HG02678 (cell line): ENCODE measurements at regions not wholly inside any gene's neighbourhood (a gene's known extent, or its start where the extent isn't known, plus 50 kb on each side); places are given as distances from the start of the nearest gene placed in this dataset.

Experiments
- ATAC-seq: cut with Tn5 transposase; IDR thresholded peaks from one replicate; pipeline ENCODE4 v1.9.1; 2021; ENCODE audit warnings: mild to moderate bottlenecking, moderate library complexity; ENCODE audit not compliant: unreplicated experiment

DNA sequence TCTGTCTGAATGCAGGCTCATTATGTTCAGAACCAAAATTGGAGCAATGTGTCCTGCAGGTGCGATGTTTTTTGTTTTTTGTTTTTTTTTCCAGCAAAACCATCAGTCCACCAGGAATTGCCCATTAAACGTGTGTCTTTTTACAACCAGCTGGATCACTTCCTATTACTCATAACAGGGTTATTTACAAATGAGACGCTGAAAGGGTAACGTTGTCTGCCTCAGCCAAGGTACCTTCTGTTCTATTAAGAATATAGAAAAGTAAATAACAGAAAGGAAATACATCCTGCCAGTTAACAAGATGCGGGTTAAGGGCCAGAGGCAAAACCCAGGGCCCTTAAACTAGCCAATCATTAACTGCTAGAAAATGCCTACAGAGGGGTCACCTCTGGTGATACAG is 590.4 kb downstream of the TBC1D4 start:
- no peak for ATAC-seq

DNA sequence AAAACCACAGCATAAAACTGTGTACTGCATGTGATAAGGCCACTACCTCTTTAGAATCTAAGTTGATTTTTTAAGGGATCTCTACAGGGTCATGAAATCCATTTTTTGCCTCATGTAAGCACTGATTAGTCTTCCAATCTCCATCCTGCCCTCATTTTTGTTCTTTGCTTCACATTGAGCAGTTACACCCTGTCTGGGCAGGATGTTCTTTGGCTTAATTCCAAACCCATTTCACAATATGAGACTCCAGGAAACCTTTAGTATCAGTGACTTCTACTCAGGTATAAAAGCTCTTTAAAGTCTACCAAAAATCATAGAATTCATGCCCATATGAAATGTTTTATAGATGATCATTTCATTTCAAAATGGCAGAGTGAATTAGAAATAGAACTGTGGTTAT is 592.6 kb downstream of the TBC1D4 start:
- ATAC-seq = no peak

DNA sequence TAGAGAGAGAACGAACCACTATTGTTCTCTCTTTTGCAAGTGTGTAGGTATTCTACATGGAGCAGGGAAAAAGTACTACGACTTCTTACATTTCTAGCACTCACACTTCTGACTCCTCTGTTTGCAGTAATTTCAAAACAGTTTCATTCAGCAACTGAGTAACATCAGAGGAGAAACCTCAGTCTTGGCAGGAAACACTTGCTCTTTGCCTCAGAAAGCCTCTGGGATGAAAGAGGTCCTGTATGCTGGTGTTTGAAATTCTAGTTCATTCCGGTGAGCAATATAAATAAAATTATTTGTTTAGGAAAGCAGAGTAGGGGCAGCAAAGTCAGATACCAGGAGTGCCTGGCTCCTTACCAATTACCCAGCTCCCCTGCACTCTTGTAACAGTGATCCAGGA is 595.5 kb downstream of the TBC1D4 start:
- no peak for ATAC-seq

DNA sequence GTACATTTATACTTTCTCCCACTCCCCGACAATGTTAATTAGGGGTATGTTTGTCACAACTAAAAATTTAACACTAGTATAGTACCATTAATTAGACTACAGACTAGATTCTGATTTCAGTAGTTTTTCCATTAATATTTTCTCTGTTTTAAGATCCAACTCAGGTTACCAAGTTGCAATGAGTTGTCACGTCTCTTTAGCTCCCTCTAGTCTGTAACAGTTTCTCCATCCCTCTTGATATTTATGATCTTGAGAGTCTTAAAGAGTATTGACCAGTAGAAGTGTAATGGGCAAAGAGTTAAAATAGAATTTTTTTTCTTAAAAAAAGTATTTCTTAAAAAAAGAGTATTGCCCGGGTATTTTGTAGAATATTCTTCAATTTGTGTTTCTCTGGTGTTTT is 598.1 kb downstream of the TBC1D4 start:
- no peak for ATAC-seq

DNA sequence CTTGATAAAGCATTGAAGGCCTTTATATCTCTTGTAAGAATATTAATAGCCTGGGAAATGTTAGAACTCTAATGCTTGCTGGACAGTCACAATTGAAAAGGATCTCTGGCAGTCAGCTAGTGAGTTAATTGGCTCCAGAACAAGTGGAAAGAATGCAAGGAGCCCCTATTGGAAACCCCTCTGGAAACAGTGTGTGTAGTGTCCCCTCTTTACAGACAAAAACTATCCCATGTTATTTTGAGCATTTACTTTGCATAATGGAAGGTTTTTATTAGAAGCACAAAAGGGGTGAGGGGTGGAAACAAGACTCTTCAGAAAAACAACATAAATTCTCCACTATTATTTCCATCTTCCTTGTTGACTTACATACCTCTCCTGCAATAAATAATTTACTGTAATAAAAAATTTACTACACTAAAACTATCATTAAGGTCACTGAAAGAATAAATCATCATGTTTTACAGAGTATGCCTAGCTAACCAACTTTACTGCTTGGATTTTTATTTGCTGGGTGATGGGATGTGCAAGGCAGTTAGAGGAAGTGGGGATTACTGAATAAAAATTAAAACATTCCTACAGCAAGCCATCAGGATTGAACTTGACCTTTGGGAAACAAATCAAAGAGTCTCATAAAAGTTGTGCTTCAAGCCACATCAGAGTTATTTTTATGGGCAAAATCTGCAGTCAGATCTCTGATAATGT is 610.4 kb downstream of the TBC1D4 start:
- no peak for ATAC-seq

DNA sequence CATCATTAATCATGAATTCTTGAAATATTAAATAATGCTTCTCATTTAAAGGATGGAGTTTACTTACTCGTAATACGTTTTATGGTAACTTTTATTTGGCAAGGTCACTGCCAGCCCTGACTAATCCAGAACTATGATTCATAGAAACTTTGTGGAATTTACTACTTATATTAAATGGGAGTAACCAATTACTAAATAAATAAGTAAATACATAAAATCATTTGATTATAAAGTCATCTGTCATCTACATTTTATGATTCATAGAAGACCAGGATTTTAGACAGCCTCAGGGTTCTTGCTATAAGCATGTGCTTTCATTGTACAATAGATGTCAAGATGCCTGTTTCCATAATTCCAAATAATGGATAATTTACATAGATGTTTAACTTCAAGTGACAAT is 611.1 kb downstream of the TBC1D4 start:
- no peak for ATAC-seq

DNA sequence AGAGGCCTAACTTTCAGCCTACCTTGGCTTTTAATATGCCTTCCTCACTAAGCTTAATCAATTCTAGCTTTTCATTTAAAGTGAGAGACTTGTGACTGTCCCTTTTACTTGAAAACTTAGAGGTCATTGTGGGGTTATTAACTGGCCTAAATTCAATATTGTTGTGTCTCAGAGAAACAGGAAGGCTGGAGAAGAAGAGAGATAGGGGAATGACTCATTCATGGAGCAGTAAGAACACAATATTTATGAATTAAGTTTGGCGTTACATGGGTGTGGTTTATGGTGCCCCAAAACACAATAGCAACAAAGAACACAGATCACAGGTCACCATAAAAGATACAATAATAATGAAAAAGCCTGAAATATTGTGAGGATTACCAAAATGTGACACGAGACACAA is 612.1 kb downstream of the TBC1D4 start:
- no peak for ATAC-seq

DNA sequence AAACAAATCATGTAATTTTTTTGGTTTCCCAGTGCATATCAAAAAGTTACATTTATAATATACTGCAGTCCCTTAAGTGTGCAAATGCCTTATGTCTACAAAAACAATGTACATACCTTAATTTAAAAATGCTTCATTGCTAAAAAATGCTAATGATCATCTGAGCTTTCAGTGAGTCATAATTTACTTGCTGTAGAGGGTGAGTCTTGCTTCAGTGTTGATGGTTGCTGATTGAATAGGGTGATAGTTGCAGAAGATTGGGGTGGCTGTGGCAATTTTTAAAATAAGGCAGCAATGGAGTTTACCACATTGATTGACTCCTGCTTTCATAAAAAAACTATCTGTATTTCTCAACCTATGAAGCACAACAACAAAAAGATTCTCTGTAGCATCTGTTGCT is 613.9 kb downstream of the TBC1D4 start:
- ATAC-seq = no peak

DNA sequence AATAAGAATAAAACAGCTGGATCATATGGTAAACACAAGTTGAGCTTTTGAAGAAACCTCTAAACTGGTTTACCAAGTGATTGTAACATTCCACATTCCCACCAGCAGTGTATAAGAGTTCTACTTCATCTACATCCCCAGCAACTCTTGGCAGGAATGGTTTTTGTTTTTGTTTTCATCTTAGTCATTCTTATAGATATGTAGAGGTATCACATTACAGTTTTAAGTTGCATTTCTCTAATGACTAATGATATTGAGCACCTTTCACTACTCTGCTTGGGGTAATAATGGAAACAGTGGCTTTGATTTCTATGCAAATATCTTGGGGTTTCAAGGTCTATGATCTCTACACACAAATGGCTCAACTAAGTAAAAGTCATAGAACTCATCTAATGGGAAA is 614.5 kb downstream of the TBC1D4 start:
- no peak for ATAC-seq

DNA sequence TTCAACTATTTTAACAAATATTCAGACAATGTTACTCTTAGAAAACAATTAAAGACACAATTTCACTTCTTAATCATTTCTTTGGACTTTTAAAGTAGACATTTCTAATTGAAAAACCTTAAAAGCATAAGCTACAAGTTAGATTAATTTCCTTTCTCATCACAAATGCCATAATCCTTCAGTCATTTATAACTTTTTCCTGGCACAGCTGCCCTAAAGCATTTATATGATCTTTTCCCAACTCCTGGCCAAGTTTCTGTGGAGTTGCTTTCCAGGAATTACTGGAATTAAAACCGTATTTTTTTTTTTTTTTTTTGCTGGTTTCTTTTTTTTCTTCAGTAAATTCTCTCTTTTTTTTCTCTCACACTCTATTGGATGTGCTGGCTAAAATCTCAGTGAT is 615.9 kb downstream of the TBC1D4 start:
- ATAC-seq = no peak

DNA sequence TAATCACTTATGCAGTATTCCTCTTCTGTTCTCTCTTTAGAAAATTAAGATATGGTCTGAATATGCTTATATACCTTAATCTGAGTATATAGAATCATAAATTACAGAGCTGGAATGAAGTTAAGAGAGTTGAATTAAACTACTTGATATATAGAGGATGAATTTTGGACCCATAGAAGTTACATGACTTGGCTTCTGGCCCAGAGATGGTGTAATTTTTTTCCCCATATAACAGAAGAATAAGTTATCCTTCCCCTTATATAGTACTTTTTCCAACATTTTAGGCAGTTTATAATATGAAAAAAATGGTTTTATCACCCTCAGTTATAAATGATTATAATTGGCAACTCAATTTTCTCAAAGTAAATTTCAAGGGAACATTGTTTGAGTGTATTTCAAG is 616.3 kb downstream of the TBC1D4 start:
- ATAC-seq = no peak

DNA sequence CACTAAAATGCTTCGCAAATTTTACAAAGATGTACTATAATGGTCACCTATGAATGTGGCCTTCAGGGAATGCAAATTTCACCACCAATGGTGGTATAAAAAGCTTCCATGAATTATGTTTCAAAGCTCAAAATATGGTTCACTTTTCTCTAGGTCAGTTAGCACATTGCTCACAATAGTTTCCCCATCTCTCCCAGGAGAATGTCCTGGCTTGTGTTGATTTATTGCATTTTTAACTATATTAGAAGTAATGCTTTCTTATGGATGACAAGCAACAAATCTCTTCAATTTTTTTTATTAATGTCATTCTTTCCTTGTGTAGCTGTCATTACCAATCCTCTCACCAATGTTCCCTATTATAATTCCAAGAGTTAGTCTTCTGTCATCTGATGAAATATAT is 621.2 kb downstream of the TBC1D4 start:
- ATAC-seq = no peak

DNA sequence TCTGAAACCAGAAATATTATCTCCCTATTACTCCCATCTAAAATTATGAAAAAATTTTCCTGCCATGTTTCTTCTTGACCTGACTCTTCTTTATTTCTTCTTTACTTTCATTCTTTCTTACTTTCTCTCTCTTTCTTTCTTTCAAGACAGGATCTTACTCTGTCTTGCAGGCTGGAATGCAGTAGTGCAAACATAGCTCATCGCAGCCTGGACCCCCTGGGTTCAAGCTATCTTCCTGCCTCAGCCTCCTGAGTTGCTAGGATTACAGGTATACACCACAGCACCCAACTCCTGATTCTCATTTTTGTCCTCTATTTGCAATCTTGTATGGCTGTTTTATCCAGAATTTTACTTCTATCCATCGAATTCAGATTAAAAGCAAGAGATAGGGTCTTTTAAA is 631.1 kb downstream of the TBC1D4 start:
- no peak for ATAC-seq

DNA sequence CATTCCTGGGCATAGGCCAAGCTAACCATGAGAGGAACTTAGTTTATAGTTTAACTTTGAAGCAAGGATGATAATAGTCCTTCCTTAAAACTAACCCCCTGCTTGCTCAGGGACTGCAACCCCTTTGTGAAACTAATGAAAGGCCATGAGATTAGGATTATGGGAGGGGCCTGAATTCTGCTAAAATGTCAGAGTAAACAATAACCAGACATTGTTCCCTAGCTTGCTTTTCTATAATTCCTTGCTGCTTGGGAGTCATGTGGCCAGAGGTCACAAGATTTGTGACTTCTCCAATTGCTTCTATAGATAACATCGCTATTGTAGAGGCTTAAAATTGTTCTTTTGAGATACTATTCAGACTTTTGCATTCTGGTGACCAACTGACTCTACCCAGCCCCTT is 634.0 kb downstream of the TBC1D4 start:
- no peak for ATAC-seq

DNA sequence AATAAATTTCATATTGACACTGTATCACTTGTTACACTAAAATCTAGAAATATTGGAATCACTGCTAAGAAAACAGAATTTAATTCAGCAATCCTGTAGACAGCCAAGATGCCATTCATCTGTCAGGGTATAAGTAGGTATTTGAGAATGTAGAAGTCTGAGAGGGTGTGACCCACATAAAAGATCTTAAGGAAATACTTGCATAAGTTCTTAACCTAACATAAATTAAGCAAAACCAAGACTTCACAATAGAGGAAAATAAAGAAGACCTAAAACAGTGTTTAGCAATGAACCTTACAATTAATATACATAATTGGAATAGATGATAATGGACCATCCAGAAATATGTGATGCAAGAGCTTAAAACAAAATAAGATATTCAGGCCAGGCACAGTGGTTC is 636.2 kb downstream of the TBC1D4 start:
- no peak for ATAC-seq

DNA sequence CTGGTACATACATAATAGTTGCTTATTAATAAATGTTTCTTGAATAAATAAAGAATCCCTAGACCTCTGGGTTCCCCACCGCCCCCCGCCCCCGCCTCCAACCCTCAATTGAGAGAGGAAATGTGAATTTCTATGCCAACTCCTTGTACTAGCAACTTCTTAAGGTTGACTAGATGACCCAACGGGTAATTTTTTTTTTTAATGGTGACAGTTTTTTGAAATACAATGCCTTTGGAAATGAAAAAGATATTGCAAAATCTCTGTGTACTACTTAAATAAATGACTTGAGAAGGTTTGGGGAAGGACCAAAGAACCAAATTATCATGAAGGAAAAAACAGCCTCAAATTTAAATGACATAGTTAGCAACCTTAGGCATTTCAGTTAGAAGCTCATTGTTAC is 640.3 kb downstream of the TBC1D4 start:
- ATAC-seq = no peak

DNA sequence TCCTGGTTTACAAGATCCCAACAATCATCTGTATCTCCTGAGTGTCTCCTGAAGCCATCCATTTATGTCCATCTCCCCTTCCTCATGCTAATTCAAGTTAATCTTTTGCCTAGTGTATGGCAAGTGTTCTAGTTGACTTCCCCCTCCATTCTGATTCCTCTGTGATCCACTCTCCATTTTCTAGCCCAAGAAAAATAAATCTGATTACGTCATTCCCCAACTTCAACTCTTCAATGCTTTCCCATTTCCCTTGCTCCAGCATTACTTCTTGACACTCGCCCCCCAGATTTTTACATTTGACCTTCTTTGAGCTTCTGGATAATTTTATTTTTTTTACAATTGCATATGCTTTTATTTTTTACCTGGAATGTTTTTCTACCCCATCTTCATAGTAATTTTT is 640.8 kb downstream of the TBC1D4 start:
- no peak for ATAC-seq

DNA sequence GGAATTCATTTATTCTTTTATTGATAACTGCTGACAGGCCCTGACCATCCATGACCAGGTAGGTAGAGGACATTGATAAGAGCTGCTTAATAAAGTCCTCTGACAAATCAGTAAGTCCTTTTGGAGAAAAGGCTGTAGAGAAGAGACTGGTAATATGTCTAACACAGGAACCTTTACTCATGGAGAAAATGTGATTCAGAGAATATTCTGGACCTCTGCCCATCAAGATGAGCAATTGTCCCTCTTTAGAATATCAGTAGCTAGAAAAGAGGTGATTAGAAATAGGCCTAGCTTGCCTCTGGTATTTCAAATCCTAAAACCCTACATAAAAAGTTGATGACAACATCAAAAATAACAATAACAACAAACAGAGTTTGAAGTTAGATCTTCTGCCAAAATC is 642.3 kb downstream of the TBC1D4 start:
- no peak for ATAC-seq

DNA sequence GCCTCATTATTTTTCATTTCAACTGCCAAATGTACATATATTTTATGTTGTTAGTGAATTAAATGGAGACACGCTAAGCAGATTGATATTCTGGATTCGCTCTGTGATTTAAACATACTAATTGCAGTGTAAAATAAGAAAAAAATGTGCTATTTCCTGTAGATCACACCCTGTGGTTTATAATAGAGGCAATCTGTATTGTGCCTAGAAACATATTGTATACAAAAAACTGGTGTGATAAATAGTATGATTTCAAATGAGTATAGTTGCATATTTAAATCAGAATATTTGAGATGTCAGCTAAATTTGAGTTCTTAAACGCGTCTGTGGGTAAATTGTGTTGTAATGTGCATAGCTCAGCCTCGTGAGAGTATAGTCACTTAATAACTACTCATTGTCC is 643.9 kb downstream of the TBC1D4 start:
- no peak for ATAC-seq

DNA sequence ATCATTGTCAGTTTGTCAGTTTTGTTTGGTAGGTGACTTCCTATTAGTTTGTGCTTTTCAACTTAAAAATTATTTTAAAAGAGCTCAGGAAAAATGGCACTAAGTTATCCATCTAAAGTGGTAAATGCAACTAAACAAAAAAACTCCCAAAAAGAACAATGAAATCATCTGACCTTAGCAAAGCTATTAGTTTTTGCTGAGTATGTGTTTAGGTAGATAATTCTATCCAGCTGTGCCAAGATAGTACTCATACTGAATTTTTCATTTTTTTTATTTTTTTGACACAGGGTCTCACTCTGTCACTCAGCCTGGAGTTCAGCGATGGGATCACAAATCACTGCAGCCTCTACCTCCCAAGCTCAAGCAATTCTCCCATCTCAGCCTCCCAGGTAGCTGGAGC is 645.3 kb downstream of the TBC1D4 start:
- no peak for ATAC-seq

DNA sequence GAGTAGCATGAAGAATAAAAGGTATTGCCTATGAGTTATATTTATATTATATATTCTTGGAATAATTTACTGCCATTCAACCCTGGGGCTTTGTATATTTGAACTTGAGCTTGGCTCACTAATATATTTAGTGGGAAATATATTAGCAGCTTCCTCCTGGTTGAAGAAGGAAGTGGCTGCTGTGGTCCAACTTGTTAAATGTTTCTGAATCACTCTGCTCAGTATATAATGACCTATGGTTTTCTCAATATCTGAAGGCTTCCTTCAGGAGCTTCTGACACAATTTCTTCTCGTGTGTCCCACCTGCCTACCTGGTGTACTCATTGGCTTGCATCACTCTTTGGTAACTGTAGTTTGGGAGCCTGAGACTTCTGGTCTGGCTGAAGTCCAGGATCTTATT is 646.4 kb downstream of the TBC1D4 start:
- ATAC-seq = no peak

DNA sequence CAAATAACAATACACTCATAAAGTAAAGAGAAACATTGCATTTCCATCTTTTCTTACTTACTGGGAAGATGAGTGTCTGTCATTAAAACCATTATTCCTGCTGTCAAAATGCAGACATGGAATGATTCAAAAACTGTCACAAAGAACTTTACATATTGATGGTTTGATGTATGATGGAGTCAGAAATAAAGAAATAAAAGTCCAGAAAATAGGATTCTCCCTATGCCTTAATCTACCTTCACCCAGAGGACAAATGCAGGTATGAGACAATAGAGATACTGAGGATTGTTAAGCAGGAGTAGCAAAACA is 656.1 kb downstream of the TBC1D4 start:
- no peak for ATAC-seq

DNA sequence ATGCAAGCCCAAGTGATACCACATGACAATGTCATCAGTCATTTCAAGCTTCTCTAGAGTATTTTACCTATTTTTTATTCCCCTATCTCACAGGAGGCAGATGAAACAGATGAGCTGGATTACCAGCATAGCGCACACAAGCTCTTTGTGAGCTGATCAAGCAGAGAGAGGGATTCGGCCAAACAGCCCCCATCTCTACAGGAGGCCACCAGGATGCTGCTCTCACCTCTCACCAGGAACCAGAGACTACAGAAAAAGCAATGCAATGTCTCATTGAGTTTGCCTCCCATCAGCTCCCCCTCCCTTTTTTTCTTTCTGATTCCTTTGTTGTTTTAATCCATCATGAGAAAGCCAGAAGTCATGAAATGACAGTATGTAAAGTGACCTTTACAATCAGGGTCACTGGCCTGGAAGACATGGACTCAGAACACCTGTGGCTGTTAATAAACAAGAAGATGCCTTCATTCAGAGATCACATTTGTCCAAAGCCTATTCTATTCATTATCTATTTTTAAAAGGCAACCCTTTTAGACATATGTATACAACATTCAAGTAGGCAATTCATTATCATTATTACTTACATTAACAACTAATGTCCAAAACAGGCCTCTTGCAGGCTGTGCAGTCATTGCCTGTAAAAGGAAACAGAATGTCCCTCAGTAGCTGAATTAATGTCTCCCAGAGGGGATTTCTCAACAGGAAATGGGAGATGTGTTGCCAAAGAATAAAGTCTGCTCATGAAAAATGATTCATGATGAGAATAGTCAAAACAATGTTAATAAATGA is 656.6 kb downstream of the TBC1D4 start:
- ATAC-seq = no peak
